Esophagus squamous epithelium (tissue), 4 donors: ENCODE measurements at regions not wholly inside any gene's neighbourhood (a gene's known extent, or its start where the extent isn't known, plus 50 kb on each side); places are given as distances from the start of the nearest gene placed in this dataset.

Experiments used
- POLR2A ChIP-seq, 4 donors: fragments of 450-650 bp; IDR thresholded peaks; one replicate each; pipeline ENCODE4 v1.6.1; 2017; ENCODE audit warnings: antibody characterized with exemption in 4 of 4, mild to moderate bottlenecking in 4 of 4, moderate library complexity in 3 of 4
- TF ChIP-seq, protein P1 (sequence below), 6 experiments: fragments of 450-650 bp in 4 of 6; fragments of 200-600 bp in 2 of 6; sonication (generic) in 2 of 6; IDR thresholded peaks; one replicate each; pipeline ENCODE4 v1.5.1; 2016 to 2019; ENCODE audit warnings: antibody characterized with exemption in 6 of 6, mild to moderate bottlenecking in 4 of 6, moderate library complexity in 4 of 6

DNA sequence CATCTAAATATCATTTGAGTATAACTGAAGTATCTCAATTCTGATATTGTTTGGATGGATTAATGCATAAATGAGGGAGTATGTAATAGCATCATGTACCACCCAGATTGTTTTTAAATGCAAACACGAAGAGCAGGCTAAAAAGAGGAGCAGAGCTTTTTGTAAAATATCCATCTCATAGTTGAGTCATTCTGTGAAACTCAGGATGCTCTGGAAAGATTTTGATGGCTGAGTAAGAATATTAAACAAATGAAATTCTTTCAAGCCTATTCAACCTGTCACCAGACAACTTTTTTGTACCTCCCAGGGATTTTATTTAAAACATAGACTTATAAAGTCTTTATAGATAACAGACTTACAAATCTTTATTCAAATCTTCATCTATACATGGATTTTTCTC is 625.9 kb downstream of the TLE4 start:
- TF ChIP-seq, protein P1, sequence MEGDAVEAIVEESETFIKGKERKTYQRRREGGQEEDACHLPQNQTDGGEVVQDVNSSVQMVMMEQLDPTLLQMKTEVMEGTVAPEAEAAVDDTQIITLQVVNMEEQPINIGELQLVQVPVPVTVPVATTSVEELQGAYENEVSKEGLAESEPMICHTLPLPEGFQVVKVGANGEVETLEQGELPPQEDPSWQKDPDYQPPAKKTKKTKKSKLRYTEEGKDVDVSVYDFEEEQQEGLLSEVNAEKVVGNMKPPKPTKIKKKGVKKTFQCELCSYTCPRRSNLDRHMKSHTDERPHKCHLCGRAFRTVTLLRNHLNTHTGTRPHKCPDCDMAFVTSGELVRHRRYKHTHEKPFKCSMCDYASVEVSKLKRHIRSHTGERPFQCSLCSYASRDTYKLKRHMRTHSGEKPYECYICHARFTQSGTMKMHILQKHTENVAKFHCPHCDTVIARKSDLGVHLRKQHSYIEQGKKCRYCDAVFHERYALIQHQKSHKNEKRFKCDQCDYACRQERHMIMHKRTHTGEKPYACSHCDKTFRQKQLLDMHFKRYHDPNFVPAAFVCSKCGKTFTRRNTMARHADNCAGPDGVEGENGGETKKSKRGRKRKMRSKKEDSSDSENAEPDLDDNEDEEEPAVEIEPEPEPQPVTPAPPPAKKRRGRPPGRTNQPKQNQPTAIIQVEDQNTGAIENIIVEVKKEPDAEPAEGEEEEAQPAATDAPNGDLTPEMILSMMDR (IDR thresholded peaks at IDR 0.05): no peak
- TF ChIP-seq POLR2A (IDR thresholded peaks at IDR 0.05): no peak
